ENCODE measurements at regions not wholly inside any gene's neighbourhood (a gene's known extent, or its start where the extent isn't known, plus 50 kb on each side); places are given as distances from the start of the nearest gene placed in this dataset.

DNA sequence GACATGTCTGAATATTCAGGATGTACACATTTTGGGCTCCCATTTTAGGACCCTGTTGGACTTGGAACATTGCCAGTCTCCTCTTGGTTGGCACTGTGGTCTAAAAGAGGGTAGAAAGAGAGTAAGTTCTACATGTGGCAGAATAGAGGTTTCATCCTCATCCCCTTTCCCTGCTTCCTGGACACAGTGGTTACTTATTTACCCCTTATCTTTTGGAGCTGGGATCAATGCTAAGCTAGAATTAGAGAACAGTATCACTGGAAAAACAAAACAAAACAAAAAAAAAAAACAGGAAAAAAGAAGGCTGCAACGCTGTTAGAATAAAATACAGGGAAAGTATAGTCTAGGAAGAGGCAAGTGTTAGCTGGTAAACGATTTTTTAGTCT is 790.6 kb downstream of the MAFB start:
- TF ChIP-seq, protein P1, sequence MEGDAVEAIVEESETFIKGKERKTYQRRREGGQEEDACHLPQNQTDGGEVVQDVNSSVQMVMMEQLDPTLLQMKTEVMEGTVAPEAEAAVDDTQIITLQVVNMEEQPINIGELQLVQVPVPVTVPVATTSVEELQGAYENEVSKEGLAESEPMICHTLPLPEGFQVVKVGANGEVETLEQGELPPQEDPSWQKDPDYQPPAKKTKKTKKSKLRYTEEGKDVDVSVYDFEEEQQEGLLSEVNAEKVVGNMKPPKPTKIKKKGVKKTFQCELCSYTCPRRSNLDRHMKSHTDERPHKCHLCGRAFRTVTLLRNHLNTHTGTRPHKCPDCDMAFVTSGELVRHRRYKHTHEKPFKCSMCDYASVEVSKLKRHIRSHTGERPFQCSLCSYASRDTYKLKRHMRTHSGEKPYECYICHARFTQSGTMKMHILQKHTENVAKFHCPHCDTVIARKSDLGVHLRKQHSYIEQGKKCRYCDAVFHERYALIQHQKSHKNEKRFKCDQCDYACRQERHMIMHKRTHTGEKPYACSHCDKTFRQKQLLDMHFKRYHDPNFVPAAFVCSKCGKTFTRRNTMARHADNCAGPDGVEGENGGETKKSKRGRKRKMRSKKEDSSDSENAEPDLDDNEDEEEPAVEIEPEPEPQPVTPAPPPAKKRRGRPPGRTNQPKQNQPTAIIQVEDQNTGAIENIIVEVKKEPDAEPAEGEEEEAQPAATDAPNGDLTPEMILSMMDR (IDR thresholded peaks at IDR 0.05; ENCODE audit: insufficient read depth, low read length), result no peak
- TF ChIP-seq POLR2AphosphoS5 (IDR thresholded peaks at IDR 0.05; ENCODE audit: low read depth), result no peak
